HepG2 (cell line): ENCODE measurements at regions not wholly inside any gene's neighbourhood (a gene's known extent, or its start where the extent isn't known, plus 50 kb on each side); places are given as distances from the start of the nearest gene placed in this dataset.

ENCODE experiments used
- EP300 ChIP-seq, 3 experiments: sonication (generic) in 1 of 3; formaldehyde crosslinking in 1 of 3; IDR thresholded peaks; 2 replicates each; pipeline versions ENCODE4 v1.5.1 to v1.6.1; 2011 to 2020; ENCODE audit warnings: low read depth in 2 of 3, low read length in 2 of 3, borderline replicate concordance in 1 of 3, improper control_type of control experiment in 1 of 3, mild to moderate bottlenecking in 1 of 3, missing genetic modification reagents in 1 of 3, moderate library complexity in 1 of 3
- MED1 ChIP-seq: sonication (generic); formaldehyde crosslinking; IDR thresholded peaks from 2 replicates; pipeline ENCODE4 v1.4.0; 2020; ENCODE audit warnings: missing genetic modification reagents
- TF ChIP-seq, protein P1 (sequence below): IDR thresholded peaks from 2 replicates; pipeline ENCODE4 v1.6.1; 2016; ENCODE audit warnings: low read depth, control low read depth

DNA sequence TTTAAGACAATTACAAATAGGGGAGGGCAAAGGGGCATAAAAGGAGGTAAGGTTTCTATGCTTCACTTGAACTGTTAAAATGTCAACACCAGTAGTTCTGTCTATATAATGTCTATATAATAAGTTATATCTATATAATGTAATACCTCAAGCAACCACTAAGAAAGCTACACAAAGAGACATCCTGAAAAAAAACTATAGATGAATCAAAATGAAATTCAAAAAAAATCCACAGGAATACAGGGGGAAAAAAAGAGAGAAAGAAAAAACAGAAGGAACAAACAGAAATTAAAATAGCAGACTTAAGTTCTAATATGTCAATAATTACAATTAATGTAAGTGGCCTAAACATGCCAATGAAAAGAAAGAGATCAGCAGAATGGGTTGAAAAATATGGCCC lies 186.0 kb downstream of the KCTD15 start:
- TF ChIP-seq EP300 (IDR thresholded peaks at IDR 0.05; ENCODE audit: low read depth in 2 of 2, low read length in 2 of 2): no peak
- no peak for TF ChIP-seq EP300 (CRISPR knock-in tag; IDR thresholded peaks at IDR 0.05; ENCODE audit: borderline replicate concordance)
- TF ChIP-seq MED1: no peak
- TF ChIP-seq, protein P1, sequence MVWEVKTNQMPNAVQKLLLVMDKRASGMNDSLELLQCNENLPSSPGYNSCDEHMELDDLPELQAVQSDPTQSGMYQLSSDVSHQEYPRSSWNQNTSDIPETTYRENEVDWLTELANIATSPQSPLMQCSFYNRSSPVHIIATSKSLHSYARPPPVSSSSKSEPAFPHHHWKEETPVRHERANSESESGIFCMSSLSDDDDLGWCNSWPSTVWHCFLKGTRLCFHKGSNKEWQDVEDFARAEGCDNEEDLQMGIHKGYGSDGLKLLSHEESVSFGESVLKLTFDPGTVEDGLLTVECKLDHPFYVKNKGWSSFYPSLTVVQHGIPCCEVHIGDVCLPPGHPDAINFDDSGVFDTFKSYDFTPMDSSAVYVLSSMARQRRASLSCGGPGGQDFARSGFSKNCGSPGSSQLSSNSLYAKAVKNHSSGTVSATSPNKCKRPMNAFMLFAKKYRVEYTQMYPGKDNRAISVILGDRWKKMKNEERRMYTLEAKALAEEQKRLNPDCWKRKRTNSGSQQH (CRISPR knock-in tag): no peak
